Brain microvascular endothelial cell (primary cell): ENCODE measurements at regions not wholly inside any gene's neighbourhood (a gene's known extent, or its start where the extent isn't known, plus 50 kb on each side); places are given as distances from the start of the nearest gene placed in this dataset.

ENCODE experiments used
- DNase-seq: peaks from one replicate; pipeline ENCODE4 v3.0.0-alpha.2; 2020
- H3K27ac ChIP-seq: fragments of 250-450 bp; sonication (Bioruptor Pico); 2 replicates; pipeline ENCODE4 v1.5.1; 2020; ENCODE audit warnings: mild to moderate bottlenecking, moderate library complexity
- H3K27me3 ChIP-seq: fragments of 250-450 bp; sonication (Bioruptor Pico); replicated peaks from 2 replicates; pipeline ENCODE4 v1.5.1; 2020; ENCODE audit warnings: mild to moderate bottlenecking
- H3K36me3 ChIP-seq: fragments of 250-450 bp; sonication (Bioruptor Pico); replicated peaks from 2 replicates; pipeline ENCODE4 v1.5.1; 2020; ENCODE audit warnings: mild to moderate bottlenecking
- H3K4me3 ChIP-seq: 2 replicates; pipeline ENCODE4 v1.5.1; 2011; ENCODE audit warnings: low read depth, mild to moderate bottlenecking, control low read depth, low read length, moderate library complexity
- in situ Hi-C: cut with HindIII; loops from 2 replicates; pipeline ENCODE4 v1.10.0; 2017; ENCODE audit warnings: low sequenced_read_pairs, low pct_ligation_motif_present
- TF ChIP-seq, protein P1 (sequence below): IDR thresholded peaks from 2 replicates; pipeline ENCODE4 v1.5.1; 2011; ENCODE audit warnings: low read depth, mild to moderate bottlenecking, moderate library complexity, low read length, control low read depth, inconsistent platforms; ENCODE audit errors: missing control alignments

DNA sequence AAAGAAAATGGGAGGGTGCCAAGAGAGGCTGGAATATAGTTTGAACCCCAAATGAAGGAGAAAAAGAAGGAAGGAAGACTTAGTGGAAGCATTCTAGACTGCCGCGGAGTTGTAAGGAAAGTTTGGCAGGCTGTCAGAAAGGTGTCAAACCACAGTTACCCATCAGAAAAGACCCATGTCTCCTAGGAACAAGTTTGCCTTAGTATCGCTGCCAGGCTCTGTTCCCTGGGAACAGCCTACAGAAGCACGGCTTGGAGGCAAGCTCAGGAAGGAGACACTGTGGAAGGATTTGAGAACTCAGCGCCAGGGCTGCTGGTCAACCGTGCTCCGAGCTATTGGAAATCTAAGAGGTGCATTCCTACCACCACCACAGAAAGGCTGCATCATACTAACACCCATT is 197.4 kb downstream of the RRAGC start:
- H3K27ac ChIP-seq: no peak overlapping the region
- in situ Hi-C loops: no loop called here
- DNase-seq: no peak
- no peaks in the 10 kb centered on the region for H3K36me3 ChIP-seq
- no peak overlapping the region for H3K4me3 ChIP-seq
- H3K27me3 ChIP-seq: no peaks in the 10 kb centered on the region
- TF ChIP-seq, protein P1, sequence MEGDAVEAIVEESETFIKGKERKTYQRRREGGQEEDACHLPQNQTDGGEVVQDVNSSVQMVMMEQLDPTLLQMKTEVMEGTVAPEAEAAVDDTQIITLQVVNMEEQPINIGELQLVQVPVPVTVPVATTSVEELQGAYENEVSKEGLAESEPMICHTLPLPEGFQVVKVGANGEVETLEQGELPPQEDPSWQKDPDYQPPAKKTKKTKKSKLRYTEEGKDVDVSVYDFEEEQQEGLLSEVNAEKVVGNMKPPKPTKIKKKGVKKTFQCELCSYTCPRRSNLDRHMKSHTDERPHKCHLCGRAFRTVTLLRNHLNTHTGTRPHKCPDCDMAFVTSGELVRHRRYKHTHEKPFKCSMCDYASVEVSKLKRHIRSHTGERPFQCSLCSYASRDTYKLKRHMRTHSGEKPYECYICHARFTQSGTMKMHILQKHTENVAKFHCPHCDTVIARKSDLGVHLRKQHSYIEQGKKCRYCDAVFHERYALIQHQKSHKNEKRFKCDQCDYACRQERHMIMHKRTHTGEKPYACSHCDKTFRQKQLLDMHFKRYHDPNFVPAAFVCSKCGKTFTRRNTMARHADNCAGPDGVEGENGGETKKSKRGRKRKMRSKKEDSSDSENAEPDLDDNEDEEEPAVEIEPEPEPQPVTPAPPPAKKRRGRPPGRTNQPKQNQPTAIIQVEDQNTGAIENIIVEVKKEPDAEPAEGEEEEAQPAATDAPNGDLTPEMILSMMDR: no peak

DNA sequence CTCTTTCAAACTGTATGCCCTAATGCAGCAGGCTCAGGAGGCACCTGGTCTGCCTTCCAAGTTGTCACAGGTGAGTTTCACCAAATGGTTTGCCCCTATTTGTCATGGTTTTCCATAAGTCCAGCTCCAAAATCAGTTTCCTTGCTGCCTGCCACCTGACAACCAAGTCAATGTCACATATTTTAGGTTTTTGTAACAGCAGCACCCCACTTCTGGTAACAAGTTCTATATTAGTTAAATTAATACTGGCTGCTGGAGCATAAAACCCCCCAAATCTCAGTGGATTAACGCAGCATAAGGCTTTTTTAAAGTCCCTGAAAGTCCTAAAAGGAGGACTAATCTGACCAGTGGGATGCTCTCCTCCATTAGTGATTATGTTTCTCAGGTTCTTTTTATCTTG is 200.7 kb downstream of the RRAGC start:
- Histone ChIP-seq H3K4me3 (no peak overlapping the region), H3K27ac (no peak overlapping the region), H3K27me3 (no peaks in the 10 kb centered on the region), H3K36me3 (no peaks in the 10 kb centered on the region)
- DNase-seq: no peak
- in situ Hi-C loops: no loop called here
- TF ChIP-seq, protein P1: no peak

DNA sequence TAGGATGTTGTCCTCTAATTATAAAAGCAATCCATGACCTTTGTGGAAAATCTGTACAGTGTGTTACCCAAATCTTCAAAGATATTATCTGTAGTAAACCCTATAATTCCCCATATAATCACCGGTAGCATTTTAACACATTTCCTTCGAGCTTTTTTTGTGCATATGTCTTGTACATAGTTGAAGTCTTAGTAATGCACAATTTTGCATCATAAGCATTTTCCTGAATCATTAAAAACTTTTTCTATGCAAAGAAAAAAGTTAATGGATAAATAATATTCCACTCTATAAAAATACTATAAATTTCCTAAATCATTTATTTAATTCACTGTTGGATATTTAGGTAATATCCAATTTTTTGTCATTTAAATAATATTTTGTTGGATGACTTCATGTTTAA is 201.7 kb downstream of the RRAGC start:
- Histone ChIP-seq H3K36me3 (no peaks in the 10 kb centered on the region), H3K27me3 (no peaks in the 10 kb centered on the region), H3K4me3 (no peak overlapping the region), H3K27ac (no peak overlapping the region)
- no peak for DNase-seq
- in situ Hi-C loops: no loop called here
- TF ChIP-seq, protein P1: no peak

DNA sequence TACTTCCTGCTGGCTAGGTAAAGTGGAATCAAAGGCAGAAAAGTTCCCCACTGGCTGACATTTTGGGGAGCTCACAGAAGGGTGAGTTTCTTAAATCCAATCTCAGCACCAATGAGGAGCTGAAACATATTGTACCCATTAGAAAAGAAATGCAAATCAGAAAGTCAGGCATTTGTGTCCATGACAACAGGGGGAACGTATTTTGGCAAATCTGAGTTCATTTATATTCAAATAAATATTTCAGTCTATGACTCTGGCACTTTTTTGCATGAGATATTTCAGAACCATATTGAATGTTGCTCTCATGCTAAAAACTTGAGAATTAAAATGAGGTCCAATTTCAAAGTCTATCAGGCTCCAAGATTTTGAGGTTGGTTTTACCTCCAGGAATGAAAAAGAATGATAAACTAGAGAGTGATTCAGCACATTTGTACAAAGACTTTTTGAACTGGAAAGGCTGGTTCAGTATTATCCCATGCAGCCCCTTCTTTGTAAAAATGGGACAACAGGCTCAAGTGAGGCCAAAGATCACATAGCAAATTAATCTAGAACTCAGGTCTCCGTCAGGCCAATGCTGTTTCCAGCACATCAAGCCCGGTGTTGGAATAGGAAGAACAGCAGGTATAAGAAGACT is 202.2 kb downstream of the RRAGC start:
- no peaks in the 10 kb centered on the region for H3K36me3 ChIP-seq
- no peak for DNase-seq
- in situ Hi-C loops: no loop called here
- no peak overlapping the region for H3K27ac ChIP-seq
- H3K4me3 ChIP-seq: no peak overlapping the region
- TF ChIP-seq, protein P1: no peak
- H3K27me3 ChIP-seq: no peaks in the 10 kb centered on the region

DNA sequence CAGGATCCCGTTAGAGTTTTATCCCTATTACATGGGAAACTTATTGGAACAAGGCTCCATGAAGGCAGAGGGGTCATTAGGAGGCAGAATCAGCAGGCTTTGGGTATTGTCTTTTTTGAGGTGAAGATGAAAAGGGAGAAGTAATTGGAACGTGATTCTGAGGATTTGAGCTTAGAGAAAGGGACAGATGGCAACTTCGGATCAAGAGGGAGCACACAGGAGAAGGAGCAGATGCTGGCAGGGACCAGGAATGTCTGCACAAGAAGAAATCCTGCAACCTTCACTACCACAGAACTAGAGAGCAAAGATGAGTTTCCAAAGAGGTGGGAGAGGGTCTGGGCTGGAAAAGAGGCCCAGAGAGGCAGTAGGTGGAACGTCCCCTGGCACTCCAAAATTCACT is 202.8 kb downstream of the RRAGC start:
- H3K4me3 ChIP-seq: no peak overlapping the region
- in situ Hi-C loops: no loop called here
- TF ChIP-seq, protein P1: no peak
- no peak overlapping the region for H3K27ac ChIP-seq
- DNase-seq: no peak
- no peaks in the 10 kb centered on the region for H3K36me3 ChIP-seq
- H3K27me3 ChIP-seq: no peaks in the 10 kb centered on the region

DNA sequence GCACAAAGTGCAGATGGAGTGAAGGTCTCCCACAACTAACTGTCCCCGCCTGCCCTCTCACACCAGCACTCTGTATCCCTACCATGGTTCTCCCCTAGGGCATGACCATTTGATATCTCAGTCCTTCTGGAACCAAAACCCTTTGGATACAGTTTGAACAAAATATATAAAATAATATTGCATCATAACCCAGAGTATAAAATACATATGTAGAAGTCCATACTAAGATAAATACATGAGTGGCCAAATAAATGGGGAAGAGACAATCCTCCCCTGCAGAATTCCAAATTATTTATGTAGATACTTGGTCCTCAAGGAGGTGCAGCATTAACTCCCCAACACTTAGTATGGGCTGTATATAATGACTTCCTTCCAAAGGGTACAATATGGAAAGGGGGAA is 207.4 kb downstream of the RRAGC start:
- no peak overlapping the region for H3K27ac ChIP-seq
- H3K27me3 ChIP-seq: no peaks in the 10 kb centered on the region
- H3K4me3 ChIP-seq: no peak overlapping the region
- in situ Hi-C loops: no loop called here
- H3K36me3 ChIP-seq: no peaks in the 10 kb centered on the region
- DNase-seq: no peak
- TF ChIP-seq, protein P1: no peak
